ENCODE measurements at regions not wholly inside any gene's neighbourhood (a gene's known extent, or its start where the extent isn't known, plus 50 kb on each side); places are given as distances from the start of the nearest gene placed in this dataset.

- Histone ChIP-seq H3K79me2 (ENCODE audit: low read length) (no peaks in the 10 kb centered on the region), H3K36me3 (replicated peaks; ENCODE audit: insufficient read depth, low read length) (no peaks in the 10 kb centered on the region), H3K4me2 (ENCODE audit: low read depth, low read length) (no peak overlapping the region), H3K4me3 (ENCODE audit: low read length) (no peak overlapping the region), H4K20me1 (ENCODE audit: insufficient read depth, low read length) (no peaks in the 10 kb centered on the region), H3K9me2 (replicated peaks; ENCODE audit: insufficient read depth, low read length) (no peaks in the 10 kb centered on the region), H3K9ac (ENCODE audit: low read length) (no peak overlapping the region), H3F3A (ENCODE audit: insufficient read depth, low read length) (no peaks in the 10 kb centered on the region), H3K27me3 (replicated peaks; ENCODE audit: insufficient read depth, low read length) (no peaks in the 10 kb centered on the region), H3K4me1 (ENCODE audit: low read length) (no peaks in the 10 kb centered on the region), H3K27ac (ENCODE audit: low read length) (no peak overlapping the region), H3K9me3 (replicated peaks; ENCODE audit: insufficient read depth, low read length) (no peaks in the 10 kb centered on the region), H2AFZ (ENCODE audit: low read length) (no peak overlapping the region)
- DNase-seq: no peak
- no peak for TF ChIP-seq CTCF (IDR thresholded peaks at IDR 0.05; ENCODE audit: low read length)
- TF ChIP-seq EZH2phosphoT487 (IDR thresholded peaks at IDR 0.05; ENCODE audit: low read length): no peak
- no peak for TF ChIP-seq EZH2 (optimal IDR thresholded peaks at IDR 0.05; ENCODE audit: low read depth, low read length)
Measured at GRCh38 chr14:30227876-30228275, 300.2 kb upstream of the PRKD1 start.

- TF ChIP-seq EZH2 (optimal IDR thresholded peaks at IDR 0.05; ENCODE audit: low read depth, low read length): no peak
- no peak for TF ChIP-seq EZH2phosphoT487 (IDR thresholded peaks at IDR 0.05; ENCODE audit: low read length)
- no peak for TF ChIP-seq CTCF (IDR thresholded peaks at IDR 0.05; ENCODE audit: low read length)
- Histone ChIP-seq H3K9me3 (replicated peaks; ENCODE audit: insufficient read depth, low read length) (no peaks in the 10 kb centered on the region), H3K9me2 (replicated peaks; ENCODE audit: insufficient read depth, low read length) (no peaks in the 10 kb centered on the region), H3K4me2 (ENCODE audit: low read depth, low read length) (no peak overlapping the region), H3K27ac (ENCODE audit: low read length) (no peak overlapping the region), H3K27me3 (replicated peaks; ENCODE audit: insufficient read depth, low read length) (no peaks in the 10 kb centered on the region), H3K79me2 (ENCODE audit: low read length) (no peaks in the 10 kb centered on the region), H3K4me3 (ENCODE audit: low read length) (no peak overlapping the region), H4K20me1 (ENCODE audit: insufficient read depth, low read length) (no peaks in the 10 kb centered on the region), H3F3A (ENCODE audit: insufficient read depth, low read length) (no peaks in the 10 kb centered on the region), H3K9ac (ENCODE audit: low read length) (no peak overlapping the region), H2AFZ (ENCODE audit: low read length) (no peak overlapping the region), H3K36me3 (replicated peaks; ENCODE audit: insufficient read depth, low read length) (no peaks in the 10 kb centered on the region), H3K4me1 (ENCODE audit: low read length) (no peaks in the 10 kb centered on the region)
- no peak for DNase-seq
Measured at GRCh38 chr14:30230719-30231118, 303.1 kb upstream of the PRKD1 start.

GRCh38 chr14:30234966-30235365 lies 307.3 kb upstream of the PRKD1 start:
- H2AFZ ChIP-seq (ENCODE audit: low read length): no peak overlapping the region
- H3K36me3 ChIP-seq (replicated peaks; ENCODE audit: insufficient read depth, low read length): no peaks in the 10 kb centered on the region
- no peaks in the 10 kb centered on the region for H3K27me3 ChIP-seq (replicated peaks; ENCODE audit: insufficient read depth, low read length)
- H3K9ac ChIP-seq (ENCODE audit: low read length): no peak overlapping the region
- no peaks in the 10 kb centered on the region for H3K9me3 ChIP-seq (replicated peaks; ENCODE audit: insufficient read depth, low read length)
- H3K4me3 ChIP-seq (ENCODE audit: low read length): no peak overlapping the region
- H3K27ac ChIP-seq (ENCODE audit: low read length): no peak overlapping the region
- no peaks in the 10 kb centered on the region for H3K9me2 ChIP-seq (replicated peaks; ENCODE audit: insufficient read depth, low read length)
- no peaks in the 10 kb centered on the region for H3F3A ChIP-seq (ENCODE audit: insufficient read depth, low read length)
- no peak for DNase-seq
- TF ChIP-seq EZH2 (optimal IDR thresholded peaks at IDR 0.05; ENCODE audit: low read depth, low read length) (no peak), CTCF (IDR thresholded peaks at IDR 0.05; ENCODE audit: low read length) (no peak), EZH2phosphoT487 (IDR thresholded peaks at IDR 0.05; ENCODE audit: low read length) (no peak)
- no peaks in the 10 kb centered on the region for H3K4me1 ChIP-seq (ENCODE audit: low read length)
- H4K20me1 ChIP-seq (ENCODE audit: insufficient read depth, low read length): no peaks in the 10 kb centered on the region
- no peaks in the 10 kb centered on the region for H3K79me2 ChIP-seq (ENCODE audit: low read length)
- H3K4me2 ChIP-seq (ENCODE audit: low read depth, low read length): no peak overlapping the region
